Kidney epithelial cell (primary cell): ENCODE measurements at regions not wholly inside any gene's neighbourhood (a gene's known extent, or its start where the extent isn't known, plus 50 kb on each side); places are given as distances from the start of the nearest gene placed in this dataset.
"Not testable (repeated sequence)": the region's sequence is repeated elsewhere in the genome, so short reads cannot be mapped to it uniquely, and the experiment has no call there.

Experiments used
- DNase-seq: peaks from one replicate; pipeline ENCODE4 v3.0.0-alpha.2; 2010; ENCODE audit warnings: low read depth
- H3K27me3 ChIP-seq: 2 replicates; pipeline ENCODE4 v1.6.0; 2011; ENCODE audit warnings: low read length; ENCODE audit not compliant: control insufficient read depth, insufficient read depth
- H3K36me3 ChIP-seq: 2 replicates; pipeline ENCODE4 v1.5.1; 2011; ENCODE audit warnings: low read length; ENCODE audit not compliant: control insufficient read depth, insufficient read depth
- H3K4me3 ChIP-seq: 2 replicates; pipeline ENCODE4 v1.5.1; 2011; ENCODE audit warnings: low read depth, mild to moderate bottlenecking, control low read depth, low read length
- CTCF ChIP-seq: IDR thresholded peaks from 2 replicates; pipeline ENCODE4 v1.5.1; 2011; ENCODE audit warnings: mild to moderate bottlenecking, moderate library complexity, low read length, control low read depth, inconsistent platforms; ENCODE audit not compliant: insufficient read depth, poor library complexity, severe bottlenecking

- Histone ChIP-seq H3K36me3 (no peaks in the 10 kb centered on the region), H3K4me3 (no peak overlapping the region), H3K27me3 (no peaks in the 10 kb centered on the region)
- no peak for TF ChIP-seq CTCF
- no peak for DNase-seq
Measured at GRCh38 chr6:137573739-137574138, 79.5 kb upstream of the OLIG3 start.

DNA sequence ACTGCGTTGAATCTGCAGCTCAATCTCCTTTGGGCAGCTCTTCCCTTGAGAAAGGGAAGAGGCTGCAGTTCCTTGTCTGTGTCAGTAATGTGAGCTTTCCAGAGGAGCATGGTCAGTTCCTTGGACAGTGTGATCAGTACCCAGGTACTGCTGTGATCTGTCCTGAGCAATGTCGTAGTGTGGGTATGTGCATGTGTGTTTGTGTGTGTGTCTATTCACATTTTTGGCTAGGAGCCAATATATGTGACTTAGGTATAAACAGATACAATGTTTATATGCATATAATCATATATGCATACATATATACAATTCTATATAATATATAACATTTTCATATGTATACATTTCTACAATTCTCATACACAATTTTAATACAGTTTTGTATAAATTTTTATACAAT, 85.4 kb upstream of the OLIG3 start:
- DNase-seq, result no peak

DNA sequence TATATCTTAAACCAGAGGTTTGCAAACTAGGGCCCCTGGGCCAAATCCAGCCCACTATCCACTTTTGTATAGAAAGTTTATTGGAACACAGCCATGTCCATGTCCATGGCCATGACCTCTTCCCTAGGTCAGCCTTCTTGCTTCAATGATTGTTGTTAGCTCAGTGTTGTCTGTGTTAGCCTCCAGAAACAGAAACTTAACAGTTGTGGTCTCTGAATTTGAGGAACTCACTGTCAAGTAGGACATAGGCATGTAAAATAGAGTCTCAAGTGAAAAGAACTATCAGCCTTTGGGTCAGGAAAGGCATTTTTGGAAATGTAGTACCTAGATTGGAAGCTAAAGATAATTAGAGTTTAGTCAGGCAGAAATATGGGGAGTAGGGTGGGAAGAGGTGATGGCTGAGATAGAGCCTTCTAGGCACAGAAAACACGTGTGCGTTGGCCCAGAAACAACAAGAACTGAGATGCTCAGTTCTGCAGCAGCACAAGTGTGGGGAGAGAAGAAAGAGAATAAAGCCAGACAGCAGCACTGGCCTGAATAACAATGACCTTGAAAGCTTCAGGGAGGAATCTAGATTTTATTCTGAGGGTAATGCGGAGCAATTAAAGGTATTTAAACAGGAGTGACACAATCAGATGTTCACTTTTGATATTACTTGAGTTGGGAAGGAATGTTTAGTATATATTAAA, 87.0 kb upstream of the OLIG3 start:
- TF ChIP-seq CTCF, result no peak
- H3K36me3 ChIP-seq, result no peaks in the 10 kb centered on the region
- no peak overlapping the region for H3K4me3 ChIP-seq
- no peaks in the 10 kb centered on the region for H3K27me3 ChIP-seq
- DNase-seq, result no peak

More for the DNA sequence above, 85.4 kb upstream of the OLIG3 start:
- TF ChIP-seq CTCF, result no peak
- Histone ChIP-seq H3K27me3 (no peaks in the 10 kb centered on the region), H3K4me3 (no peak overlapping the region), H3K36me3 (no peaks in the 10 kb centered on the region)

DNA sequence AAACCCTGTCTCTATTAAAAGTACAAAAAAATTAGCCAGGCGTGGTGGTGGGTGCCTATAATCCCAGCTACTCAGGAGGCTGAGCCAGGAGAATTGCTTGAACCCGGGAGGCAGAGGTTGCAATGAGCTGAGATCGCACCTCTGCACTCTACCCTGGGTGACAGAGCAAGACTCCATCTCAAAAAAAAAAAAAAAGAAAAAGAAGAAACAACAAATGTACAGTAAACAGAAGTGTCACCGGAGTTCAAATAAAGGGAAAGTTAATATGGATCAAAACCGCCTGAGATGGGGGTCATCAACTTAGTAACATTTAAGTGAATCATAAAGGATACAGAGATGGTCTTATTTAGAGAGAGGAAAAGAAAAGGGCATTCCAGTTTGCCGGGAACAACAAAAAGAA, 89.3 kb upstream of the OLIG3 start:
- not testable (repeated sequence) for H3K36me3 ChIP-seq, H3K27me3 ChIP-seq, H3K4me3 ChIP-seq, DNase-seq

GRCh38 chr6:137588472-137588871, 94.3 kb upstream of the OLIG3 start:
- Histone ChIP-seq H3K36me3 (no peaks in the 10 kb centered on the region), H3K27me3 (no peaks in the 10 kb centered on the region), H3K4me3 (no peak overlapping the region)
- no peak for TF ChIP-seq CTCF
- DNase-seq, result no peak

- TF ChIP-seq CTCF, result peak; percentile 44
- Histone ChIP-seq H3K4me3 (no peak overlapping the region), H3K36me3 (no peaks in the 10 kb centered on the region), H3K27me3 (no peaks in the 10 kb centered on the region)
- peak; percentile 14 for DNase-seq
Measured at GRCh38 chr6:137589067-137589848, 95.1 kb upstream of the OLIG3 start.
